GM18517 (cell line): ENCODE measurements at regions not wholly inside any gene's neighbourhood (a gene's known extent, or its start where the extent isn't known, plus 50 kb on each side); places are given as distances from the start of the nearest gene placed in this dataset.
"Not testable (repeated sequence)": the region's sequence is repeated elsewhere in the genome, so short reads cannot be mapped to it uniquely, and the experiment has no call there.

Experiments
- ATAC-seq: cut with Tn5 transposase; IDR thresholded peaks from one replicate; pipeline ENCODE4 v1.9.1; 2021; ENCODE audit warnings: mild to moderate bottlenecking, moderate library complexity; ENCODE audit not compliant: unreplicated experiment

DNA sequence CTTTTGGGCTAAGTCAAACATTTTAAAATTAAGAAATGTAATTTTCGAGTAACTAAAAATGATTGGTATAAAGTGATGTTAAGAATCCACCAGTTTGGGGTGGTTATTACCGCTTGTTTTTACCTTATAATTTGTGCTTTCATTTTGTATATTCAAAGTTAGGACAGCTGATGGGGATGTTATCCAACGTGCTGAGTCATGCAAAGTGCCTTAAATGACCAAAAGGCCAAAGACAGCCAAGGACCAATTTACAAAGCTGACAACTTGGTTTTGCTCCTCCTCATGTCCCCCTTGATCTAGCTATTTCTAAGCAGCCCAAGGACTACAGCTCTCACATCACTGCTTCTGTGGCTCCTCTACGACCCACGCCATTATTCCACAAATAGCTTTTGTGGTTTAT is 181.4 kb upstream of the PCDH7 start:
- no peak for ATAC-seq

DNA sequence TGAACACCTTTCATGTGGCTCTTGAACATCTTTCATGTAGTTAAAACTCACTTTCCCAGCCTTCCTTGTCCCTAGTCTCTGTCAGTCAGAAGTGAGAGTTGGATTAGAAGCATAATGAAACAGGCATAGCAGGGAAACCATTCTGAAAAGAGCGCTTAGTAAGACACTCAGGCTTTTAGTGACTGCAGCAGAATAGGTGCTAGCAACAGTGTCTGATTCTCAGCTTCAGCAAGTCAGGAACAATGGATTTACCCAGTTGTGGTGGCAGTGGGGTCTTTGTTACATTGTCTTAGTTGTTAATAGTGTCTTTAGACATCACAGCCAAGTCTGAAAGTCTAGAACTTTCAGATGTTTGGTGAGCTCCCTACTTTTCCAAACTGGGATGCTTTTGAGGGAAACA is 177.1 kb upstream of the PCDH7 start:
- no peak for ATAC-seq

DNA sequence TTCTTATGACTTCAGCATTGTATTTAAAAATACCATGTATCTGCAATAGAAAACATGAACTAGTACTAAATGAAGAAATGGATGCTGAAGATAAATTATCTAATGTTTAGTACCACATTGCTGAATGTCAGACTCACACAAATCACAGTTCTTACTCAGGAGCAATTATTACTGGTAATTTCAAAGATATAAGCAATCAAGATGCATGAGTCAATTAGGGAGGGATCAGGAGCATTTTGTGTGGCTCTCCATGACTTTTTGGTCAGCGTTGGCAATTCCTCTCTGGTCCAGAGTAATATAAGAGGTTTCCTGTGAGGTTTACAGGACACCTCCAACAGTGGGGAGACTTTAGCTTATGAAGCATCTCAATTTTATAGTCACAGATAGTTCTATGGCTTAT is 167.0 kb upstream of the PCDH7 start:
- no peak for ATAC-seq

DNA sequence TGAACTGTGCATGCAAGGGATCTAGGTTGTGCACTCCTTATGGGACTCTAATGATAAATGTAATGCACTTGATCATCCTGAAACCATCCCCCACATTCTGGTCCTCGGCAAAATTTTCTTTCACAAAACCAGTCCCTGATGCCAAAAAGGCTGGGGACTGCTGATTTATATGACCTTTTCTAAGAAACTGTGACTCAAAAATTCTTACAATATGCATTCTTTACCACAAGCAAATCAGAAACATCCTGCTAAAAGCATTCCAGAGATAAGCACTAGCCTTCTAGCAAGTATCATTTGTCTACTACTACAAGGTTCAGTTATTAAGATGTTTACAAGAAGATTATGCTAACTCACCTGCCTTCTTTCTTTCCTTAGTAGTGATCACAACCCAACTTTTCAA is 166.5 kb upstream of the PCDH7 start:
- no peak for ATAC-seq

DNA sequence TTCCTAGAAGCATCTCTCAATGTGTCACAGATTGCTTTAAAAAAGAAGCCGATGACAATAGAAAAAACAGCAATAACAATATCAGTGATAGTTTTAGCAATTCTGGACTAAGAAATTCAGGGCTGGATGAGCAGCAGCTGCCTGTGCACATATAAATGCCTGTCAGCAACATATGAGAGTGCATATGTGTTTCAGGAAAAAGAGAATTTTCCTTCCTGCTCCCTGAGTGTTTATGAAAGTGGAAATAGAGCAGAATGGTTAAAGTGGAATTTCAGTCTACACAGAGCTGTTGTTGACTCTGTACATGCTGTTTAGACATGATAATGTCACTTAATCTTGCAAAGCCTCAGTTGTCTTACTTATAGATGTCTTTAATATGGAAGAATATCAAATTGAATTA is 164.4 kb upstream of the PCDH7 start:
- ATAC-seq, result no peak

DNA sequence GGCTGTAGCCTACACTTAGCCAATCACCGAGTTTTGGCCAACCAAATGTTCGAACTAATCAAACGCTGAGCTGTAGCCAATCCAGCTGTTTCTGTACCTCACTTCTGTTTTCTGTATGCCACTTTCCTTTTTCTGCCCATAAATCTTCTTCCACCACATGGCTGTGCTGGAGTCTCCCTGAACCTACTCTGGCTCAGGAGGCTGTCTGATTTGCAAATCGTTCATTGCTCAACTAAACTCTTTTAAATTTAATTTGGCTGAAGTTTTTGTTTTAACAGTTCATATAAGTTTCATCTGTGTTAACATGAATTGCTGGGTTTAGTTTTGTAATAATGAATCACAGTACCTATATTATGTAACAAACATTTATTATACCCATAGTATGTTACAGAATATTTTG is 160.7 kb upstream of the PCDH7 start:
- ATAC-seq, result no peak

DNA sequence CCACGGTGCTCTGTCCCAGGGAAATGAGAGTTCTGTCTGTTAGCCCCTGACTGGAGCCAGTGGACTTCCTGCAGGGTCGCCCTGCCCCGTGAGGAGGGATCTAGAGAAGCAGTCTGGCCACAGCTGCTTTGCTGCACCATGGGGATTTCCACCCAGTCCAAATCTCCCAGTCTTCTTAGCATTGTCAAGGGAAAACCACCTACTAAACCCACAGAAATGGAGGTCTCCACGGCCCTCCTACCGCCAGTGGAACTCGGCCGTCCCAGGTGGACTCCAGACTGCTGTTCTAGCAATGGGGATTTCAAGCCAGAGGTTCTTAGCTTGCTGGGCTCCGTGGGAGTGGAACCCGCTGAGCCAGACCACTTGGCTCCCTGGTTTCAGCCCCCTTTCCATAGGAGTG is 133.3 kb upstream of the PCDH7 start:
- ATAC-seq, result no peak

DNA sequence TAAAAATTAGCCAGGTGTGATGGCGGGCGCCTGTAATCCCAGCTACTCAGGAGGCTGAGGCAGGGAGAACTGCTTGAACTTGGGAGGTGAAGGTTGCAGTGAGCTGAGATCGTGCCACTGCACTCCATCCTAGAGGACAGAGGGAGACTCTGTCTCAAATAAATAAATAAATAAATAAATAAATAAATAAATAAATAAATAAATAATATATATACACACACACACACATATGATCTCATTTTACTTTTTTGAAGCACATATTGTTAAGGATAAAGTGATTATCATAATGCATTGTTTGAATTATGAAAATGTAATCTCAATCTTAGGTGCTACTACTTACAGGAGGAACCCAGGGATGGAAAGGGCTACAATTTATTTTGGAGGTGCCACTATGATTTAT is 130.5 kb upstream of the PCDH7 start:
- ATAC-seq, result not testable (repeated sequence)

DNA sequence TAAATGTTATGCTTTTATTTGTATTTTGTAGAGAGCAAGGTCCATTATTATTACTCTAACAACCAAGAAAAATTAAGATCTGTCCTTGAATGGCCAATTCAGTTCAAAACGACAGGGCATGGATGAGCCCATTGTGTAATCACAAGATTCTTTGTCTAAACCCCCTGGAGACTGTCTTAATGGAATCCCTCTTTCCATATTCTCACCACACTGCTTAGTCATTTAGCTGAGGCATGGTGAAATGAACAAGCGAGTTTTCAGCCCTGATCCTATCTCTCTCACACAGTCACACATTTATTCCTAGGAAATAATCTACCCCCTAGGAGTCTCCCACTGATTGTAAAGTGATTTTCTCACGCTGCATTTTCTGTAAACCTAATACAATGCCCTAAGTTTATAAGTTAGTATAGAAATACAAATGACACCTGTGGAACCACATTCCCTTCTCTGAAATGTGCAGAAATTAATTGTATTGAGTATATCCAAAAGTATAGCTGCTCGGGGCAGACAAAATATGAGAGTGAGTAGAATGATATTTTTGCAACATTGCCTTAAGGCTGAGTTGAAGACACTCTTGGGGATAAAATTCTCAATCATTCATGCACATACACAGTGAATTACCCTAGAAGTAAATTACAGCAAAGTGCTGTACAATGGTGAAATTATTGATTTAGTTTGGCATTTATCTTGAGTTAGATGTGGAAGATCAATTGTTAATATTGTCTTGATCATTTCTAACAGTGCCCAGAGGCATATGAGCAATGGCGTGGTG is 119.7 kb upstream of the PCDH7 start:
- no peak for ATAC-seq

DNA sequence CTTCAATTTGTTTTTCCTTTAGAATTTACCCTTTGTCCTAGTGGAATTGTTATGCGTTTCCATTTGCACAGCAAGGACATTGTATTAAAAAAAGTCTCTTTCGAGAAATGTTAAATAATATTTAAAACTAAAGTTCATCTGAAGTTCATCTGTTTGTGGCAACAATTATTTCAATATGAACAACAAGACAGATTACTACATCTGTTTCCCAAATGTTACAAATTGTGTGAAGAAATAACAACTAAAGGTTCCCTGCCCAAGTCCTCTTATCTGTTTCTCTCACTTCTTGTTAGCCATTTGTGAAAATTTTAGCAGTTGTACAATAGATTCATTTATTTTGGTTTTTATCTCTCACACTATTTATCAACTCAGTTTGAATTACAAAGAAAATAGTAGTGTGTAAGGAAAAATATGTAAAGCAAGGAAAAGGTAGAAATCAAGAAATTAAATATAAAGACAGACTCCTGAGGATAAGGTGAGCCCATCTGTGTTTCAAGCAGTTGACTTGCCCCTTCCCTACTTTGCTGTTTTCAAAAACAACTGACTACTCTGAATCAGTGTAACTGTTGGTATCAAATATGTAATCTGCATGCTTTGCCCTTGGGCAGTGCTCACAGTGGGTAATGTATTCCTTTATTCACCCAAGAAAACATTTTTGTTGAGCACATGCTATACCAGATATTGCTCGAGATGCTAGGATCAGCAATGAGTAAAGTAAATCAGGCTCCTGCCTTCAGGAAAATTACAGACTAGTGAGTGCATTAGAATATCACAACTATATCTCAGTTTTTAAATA is 118.9 kb upstream of the PCDH7 start:
- ATAC-seq, result no peak

DNA sequence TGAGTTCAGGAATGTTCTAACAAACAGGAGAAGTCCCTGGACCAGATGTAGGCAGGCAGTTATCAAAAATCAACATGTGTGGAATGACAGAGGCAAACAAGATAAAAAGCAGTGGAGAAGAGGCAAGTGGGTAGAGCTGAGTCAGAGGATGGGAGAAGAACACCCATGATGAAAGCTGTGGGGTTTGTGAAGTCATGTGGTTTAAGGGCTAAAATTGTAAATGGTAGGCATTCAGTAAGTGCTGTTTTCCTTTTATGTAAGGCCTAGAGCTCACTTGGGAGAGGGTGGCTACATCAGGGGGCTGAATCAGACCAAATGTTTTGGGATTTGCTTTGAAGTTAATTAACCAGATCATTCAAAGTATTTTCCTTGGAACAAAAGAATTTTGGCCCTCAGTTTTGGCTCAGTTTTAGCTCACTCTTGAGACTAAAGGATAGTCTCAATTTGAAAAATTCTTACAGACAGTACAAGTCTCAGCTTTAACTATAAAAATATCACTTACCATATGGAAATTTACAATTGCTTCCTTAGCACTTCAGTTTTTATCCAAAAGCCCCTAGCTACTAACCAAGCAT is 114.5 kb upstream of the PCDH7 start:
- ATAC-seq, result no peak

DNA sequence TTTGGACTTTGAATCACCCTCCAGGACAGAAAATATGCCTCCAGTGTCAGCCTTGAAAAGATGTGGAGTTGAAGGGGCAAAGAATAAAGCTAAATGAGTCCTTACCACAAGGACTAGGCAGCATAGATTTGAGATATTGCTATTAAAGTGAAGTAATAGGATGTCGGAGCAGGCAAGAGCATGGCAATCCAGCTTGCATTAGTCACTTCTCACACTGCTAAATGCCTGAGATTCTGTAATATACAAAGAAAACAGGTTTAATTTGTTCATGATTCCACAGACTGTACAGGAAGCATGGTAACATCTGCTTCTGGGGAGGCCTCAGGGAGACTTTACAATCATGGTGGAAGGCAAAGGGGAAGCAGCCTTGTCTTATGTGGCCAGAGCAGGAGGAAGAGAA is 109.8 kb upstream of the PCDH7 start:
- no peak for ATAC-seq

DNA sequence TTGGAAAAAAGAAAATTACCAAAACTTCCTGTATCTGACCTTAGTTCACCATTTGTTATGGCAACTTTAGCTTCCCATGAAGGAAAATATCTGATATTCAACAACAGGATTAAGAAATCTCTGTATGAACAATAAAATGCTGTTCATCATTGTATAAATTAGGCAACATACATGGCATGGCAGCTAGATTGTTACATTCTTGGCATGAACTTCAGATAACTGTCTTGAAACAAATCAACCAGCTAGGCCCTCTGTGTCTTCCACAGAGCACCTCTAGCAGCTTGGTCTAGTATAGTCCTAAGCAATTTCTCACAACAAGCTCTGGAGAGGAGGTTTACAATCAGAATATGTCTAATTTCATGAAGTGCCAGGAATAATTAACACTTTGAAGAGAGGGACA is 105.4 kb upstream of the PCDH7 start:
- ATAC-seq, result no peak

DNA sequence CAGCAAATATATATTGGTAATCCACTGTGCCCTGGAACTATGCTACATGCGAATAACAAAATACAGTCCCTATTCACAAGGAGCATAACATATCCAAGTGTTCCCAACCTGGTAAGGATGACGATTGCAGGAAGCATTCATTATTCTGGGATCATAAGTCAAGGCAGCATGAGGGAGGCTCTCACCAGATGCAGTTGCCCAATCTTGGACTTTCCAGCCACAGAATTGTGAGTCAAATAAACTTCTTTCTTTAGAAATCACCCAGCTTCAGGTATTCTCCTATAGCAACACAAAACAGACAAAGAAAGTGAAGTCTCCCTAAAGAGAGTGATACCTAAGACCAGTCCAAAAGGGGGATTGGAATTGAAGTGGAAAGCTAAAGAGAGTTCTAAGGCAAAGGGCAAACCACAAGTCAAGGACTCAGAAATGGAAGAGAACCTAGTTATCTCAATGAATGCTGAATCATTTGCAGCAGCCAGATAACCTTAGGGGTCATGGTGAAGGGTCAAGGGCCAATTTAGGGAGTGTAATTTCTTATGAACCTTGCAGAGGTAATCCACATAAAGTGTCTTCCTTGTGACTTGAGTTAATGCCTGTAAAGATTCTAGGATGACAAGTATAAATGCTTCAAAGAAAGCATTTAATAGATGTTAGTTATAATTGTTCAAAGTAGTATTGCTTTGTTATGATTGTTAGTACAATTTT is 103.1 kb upstream of the PCDH7 start:
- ATAC-seq, result no peak

DNA sequence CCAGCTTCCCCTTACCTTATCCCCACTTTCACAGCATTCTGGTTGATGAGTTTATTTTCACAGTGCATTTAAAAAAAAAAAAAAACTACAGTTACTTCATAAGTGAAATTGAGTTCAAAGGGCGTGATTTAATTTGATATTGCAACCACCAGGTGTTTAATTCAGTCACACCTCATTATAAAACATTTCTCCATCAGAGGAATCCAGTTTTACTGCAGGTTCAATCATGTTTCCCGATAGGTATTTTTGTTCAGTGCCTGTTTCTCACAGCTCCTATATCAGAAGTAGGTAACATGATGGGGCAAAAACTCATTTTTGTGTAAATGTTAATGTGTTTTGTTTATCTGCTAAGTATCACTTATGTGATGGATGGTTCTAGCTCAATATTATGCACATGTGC is 102.3 kb upstream of the PCDH7 start:
- no peak for ATAC-seq

DNA sequence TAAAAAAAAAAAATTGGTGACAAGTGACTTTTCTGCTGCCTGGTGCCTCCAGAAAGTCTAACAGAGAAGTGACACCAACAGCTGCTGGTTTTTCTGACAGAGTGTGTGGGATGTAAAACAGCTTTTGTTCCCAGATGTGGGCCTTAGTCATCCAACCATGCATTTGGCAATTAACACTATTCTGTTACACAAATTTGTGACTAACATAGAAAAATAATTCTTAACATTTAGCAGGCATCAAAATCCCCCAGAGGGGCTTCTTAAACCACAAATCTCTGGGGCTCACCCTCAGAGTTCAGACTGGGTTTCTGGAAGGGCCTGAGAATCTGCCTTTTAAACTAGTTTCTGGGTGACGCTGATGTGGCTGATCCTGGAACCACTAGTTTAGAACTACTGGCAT is 100.5 kb upstream of the PCDH7 start:
- ATAC-seq, result no peak

DNA sequence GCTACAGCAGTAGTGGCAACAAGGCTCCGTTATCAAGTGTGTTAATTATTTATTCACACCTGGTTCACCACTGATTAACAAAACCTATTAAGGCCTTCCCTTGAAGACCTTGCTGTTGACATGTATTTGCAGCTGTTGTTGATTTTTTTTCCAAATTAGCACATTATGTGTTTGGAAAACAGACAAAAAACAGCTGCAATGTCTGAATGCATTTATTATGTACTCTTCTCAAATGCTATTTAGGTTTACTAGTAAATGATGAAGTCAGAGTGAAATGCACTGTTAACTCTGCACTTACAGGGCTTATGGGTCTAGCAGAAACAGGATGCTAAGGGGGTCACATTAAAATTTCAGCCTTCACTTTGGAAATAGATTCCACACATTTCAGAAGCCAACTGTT is 99.5 kb upstream of the PCDH7 start:
- ATAC-seq, result no peak

DNA sequence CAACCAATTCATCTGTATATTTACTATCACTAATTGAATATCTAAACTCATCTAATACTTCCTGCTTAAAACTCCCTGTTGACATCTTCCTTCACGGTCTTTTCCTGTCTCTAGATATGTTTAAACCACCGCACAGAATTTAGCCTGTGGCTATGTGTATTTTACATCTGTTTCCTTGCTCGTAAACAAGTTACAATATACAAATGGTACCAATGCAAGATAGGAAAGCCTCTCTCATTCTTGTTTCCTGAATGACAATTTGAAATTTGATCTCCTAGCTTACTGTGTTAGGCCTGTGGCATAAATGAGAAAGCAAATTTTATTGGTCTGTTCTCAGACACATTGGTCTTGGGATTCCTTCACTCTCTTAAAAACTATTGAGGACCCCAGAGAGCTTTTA is 89.7 kb upstream of the PCDH7 start:
- ATAC-seq, result no peak

DNA sequence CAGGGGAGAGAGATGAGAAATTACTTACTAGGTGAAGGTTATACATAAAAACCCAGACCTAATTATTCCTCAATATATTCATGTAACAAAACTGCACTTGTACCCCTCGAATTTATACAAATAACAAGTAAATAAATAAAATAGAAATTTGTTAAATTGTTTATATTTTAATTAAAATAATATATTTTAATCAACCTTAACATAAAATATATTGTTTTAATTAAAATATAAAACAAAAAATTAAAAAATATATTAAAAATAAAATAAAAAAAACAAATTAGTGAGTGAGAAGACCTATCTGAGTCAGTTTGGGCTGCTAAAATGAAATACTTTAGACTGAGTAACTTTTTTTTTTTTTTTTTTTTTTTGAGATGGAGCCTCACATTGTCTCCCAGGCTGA is 87.4 kb upstream of the PCDH7 start:
- no peak for ATAC-seq

DNA sequence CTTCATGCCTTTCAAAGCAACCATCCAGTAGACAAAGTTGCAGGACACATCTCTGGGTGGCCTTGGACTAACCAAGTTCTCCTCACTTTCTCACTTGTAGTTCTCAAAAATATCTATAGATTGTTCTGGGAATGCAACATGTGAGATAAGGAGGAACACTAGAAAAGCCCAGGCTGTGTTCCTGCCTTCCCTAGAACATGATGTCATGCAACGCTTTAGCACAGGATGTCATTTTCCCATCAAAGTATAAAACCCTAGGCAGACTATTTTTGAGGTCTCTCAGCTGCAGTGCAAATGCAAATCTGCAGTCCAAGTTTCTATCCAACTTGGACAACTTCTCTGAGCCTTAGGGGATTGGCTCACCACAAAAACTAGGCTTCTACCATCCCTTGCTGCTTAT is 78.8 kb upstream of the PCDH7 start:
- ATAC-seq, result no peak

DNA sequence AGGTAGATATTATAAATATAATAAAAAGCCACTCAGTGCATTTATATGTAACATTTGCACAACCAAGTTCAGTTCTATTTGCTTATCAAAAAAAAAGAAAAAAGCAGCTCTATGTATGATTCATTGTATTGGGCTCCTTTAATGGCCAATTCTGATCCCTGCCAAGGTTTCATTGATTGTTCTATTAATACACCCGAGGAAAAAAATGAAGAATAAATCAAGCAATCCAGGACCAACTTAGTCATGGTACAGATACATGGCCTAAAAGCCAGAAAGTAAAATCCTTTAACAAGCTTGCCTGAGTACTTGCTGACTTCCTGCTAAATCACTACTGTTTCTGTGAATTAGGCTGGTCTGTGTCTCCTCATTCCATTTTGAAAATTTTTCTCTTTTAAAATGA is 77.6 kb upstream of the PCDH7 start:
- no peak for ATAC-seq

DNA sequence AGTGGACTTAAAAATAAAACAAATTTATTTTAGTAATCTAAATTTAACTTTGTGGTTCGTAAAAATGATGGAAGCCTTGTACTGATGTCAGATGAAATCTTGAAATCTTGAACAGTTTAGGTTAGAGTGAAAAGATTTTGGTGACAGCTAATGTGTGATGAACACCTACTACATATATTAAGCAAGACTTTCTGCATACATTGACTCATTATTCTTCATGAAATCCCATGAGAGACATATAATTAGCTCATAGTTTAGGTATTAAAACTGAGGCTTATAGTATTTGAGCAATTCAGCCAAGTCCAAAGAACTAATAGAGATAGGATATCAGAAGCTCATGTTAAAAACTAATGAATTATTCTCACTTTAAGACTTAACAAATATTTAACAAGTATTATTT is 66.9 kb upstream of the PCDH7 start:
- ATAC-seq, result no peak
